ENCODE measurements at regions not wholly inside any gene's neighbourhood (a gene's known extent, or its start where the extent isn't known, plus 50 kb on each side); places are given as distances from the start of the nearest gene placed in this dataset.

GRCh38 chr12:87861791-87862190 is 167.4 kb downstream of the C12orf50 start:
- H2BK12ac ChIP-seq (ENCODE audit: insufficient read length, low read depth, low read length): no peak overlapping the region
- no peak overlapping the region for H3K4me3 Mint-ChIP-seq
- H3K79me1 ChIP-seq (ENCODE audit: insufficient read depth, low read depth, low read length, poor library complexity, severe bottlenecking): no peaks in the 10 kb centered on the region
- no peak overlapping the region for H2BK15ac ChIP-seq (ENCODE audit: low read depth, low read length)
- H3K27ac ChIP-seq (ENCODE audit: insufficient read length, low read depth, low read length): no peak overlapping the region
- H3T11ph ChIP-seq (ENCODE audit: low read length): no peak overlapping the region
- no peaks in the 10 kb centered on the region for H3K27me3 Mint-ChIP-seq (ENCODE audit: low read depth)
- H3K27ac Mint-ChIP-seq: no peak overlapping the region
- no peak overlapping the region for H2BK5ac ChIP-seq (ENCODE audit: insufficient read length, low read length)
- no peaks in the 10 kb centered on the region for H3K27me3 ChIP-seq (ENCODE audit: insufficient read depth, low read length)
- no peaks in the 10 kb centered on the region for H3K4me1 ChIP-seq (ENCODE audit: insufficient read depth, low read length)
- no peak overlapping the region for H2AFZ ChIP-seq (ENCODE audit: low read length)
- H3K9me3 Mint-ChIP-seq: no peaks in the 10 kb centered on the region
- H3K23me2 ChIP-seq (ENCODE audit: insufficient read length, low read depth, low read length, poor library complexity, severe bottlenecking): no peaks in the 10 kb centered on the region
- no peak for TF ChIP-seq CTCF (conservative IDR thresholded peaks at IDR 0.05)
- H3K18ac ChIP-seq (ENCODE audit: insufficient read length, low read depth, low read length): no peak overlapping the region
- H3K14ac ChIP-seq (ENCODE audit: insufficient read depth, low read length): no peak overlapping the region
- H3K4me2 ChIP-seq (ENCODE audit: insufficient read depth, insufficient read length, low read length): no peak overlapping the region
- H2BK20ac ChIP-seq (ENCODE audit: low read depth, low read length, poor library complexity, severe bottlenecking): no peak overlapping the region
- H2AK5ac ChIP-seq (ENCODE audit: insufficient read length, low read length): no peak overlapping the region
- no peaks in the 10 kb centered on the region for H3K36me3 Mint-ChIP-seq (ENCODE audit: insufficient read depth in 1 of 3, low read depth in 3 of 3)
- H4K20me1 ChIP-seq (ENCODE audit: control insufficient read depth, insufficient read depth, insufficient read length): no peaks in the 10 kb centered on the region
- H3K56ac ChIP-seq (ENCODE audit: insufficient read length, low read depth, low read length): no peak overlapping the region
- no peaks in the 10 kb centered on the region for H3K9me3 ChIP-seq (ENCODE audit: control insufficient read depth, low read depth, low read length)
- H4K5ac ChIP-seq (ENCODE audit: insufficient read length, low read depth, low read length): no peak overlapping the region
- no peak overlapping the region for H2BK120ac ChIP-seq (ENCODE audit: low read depth, low read length, poor library complexity, severe bottlenecking)
- H3K4ac ChIP-seq (ENCODE audit: low read depth, low read length): no peak overlapping the region
- no CpG with 5 or more reads among the region's 2 CpGs for WGBS (ENCODE audit: extremely low coverage, insufficient read length, low lambda C conversion rate)
- no peaks in the 10 kb centered on the region for H3K79me2 ChIP-seq (ENCODE audit: insufficient read depth, low read length)
- H3K23ac ChIP-seq (ENCODE audit: insufficient read length, low read depth, low read length): no peak overlapping the region
- H4K8ac ChIP-seq (replicated peaks; ENCODE audit: insufficient read length, low read depth, low read length): no peak overlapping the region
- no peak overlapping the region for H3K9ac ChIP-seq (ENCODE audit: extremely low read depth, insufficient read length, low read length)
- peaks cover 12 to 13% of the 10 kb centered on the region in 2 experiments; a peak in 3 of 4 replicates for H3K4me1 Mint-ChIP-seq
- H4K91ac ChIP-seq (ENCODE audit: insufficient read length, low read depth, low read length): no peak overlapping the region
- DNase-seq: no peak
